Mesendoderm (in vitro differentiated cells): ENCODE measurements at regions not wholly inside any gene's neighbourhood (a gene's known extent, or its start where the extent isn't known, plus 50 kb on each side); places are given as distances from the start of the nearest gene placed in this dataset.

Source experiments
- DNase-seq: peaks from one replicate; pipeline ENCODE4 v3.0.0; 2013
- H2AK5ac ChIP-seq: 2 replicates; pipeline ENCODE4 v1.6.1; 2013; ENCODE audit warnings: low read length, inconsistent platforms
- H2BK120ac ChIP-seq: 2 replicates; pipeline ENCODE4 v1.6.1; 2013; ENCODE audit warnings: low read depth, mild to moderate bottlenecking, low read length, moderate library complexity, mixed read lengths
- H2BK15ac ChIP-seq: replicated peaks from 2 replicates; pipeline ENCODE4 v1.6.1; 2013; ENCODE audit warnings: low read depth, mild to moderate bottlenecking, moderate library complexity
- H2BK5ac ChIP-seq: 2 replicates; pipeline ENCODE4 v1.6.1; 2013; ENCODE audit warnings: low read length, inconsistent platforms
- H3K18ac ChIP-seq: 2 replicates; pipeline ENCODE4 v1.6.1; 2013; ENCODE audit warnings: mild to moderate bottlenecking, low read length, mixed read lengths
- H3K23ac ChIP-seq: one replicate; pipeline ENCODE4 v1.6.1; 2013; ENCODE audit warnings: low read length
- H3K27ac ChIP-seq: 2 replicates; pipeline ENCODE4 v1.5.1; 2013; ENCODE audit warnings: low read depth, mild to moderate bottlenecking, inconsistent platforms, low read length, moderate library complexity
- H3K27me3 ChIP-seq: 2 replicates; pipeline ENCODE4 v1.6.1; 2013; ENCODE audit warnings: low read length, control low read depth, mild to moderate bottlenecking, inconsistent platforms; ENCODE audit not compliant: insufficient read depth, poor library complexity
- H3K36me3 ChIP-seq: 2 replicates; pipeline ENCODE4 v1.6.1; 2013; ENCODE audit warnings: low read length, inconsistent platforms; ENCODE audit not compliant: control insufficient read depth, insufficient read depth
- H3K4ac ChIP-seq: one replicate; pipeline ENCODE4 v1.6.1; 2013; ENCODE audit warnings: low read depth, mild to moderate bottlenecking, low read length, moderate library complexity
- H3K4me1 ChIP-seq: 2 replicates; pipeline ENCODE4 v1.6.1; 2013; ENCODE audit warnings: low read depth, low read length, inconsistent platforms; ENCODE audit not compliant: control insufficient read depth
- H3K4me2 ChIP-seq: 2 replicates; pipeline ENCODE4 v1.6.1; 2013; ENCODE audit warnings: low read length
- H3K4me3 ChIP-seq: 2 replicates; pipeline ENCODE4 v1.5.1; 2013; ENCODE audit warnings: mild to moderate bottlenecking, low read length
- H3K56ac ChIP-seq: one replicate; pipeline ENCODE4 v1.6.1; 2013; ENCODE audit warnings: low read length
- H3K79me1 ChIP-seq: 2 replicates; pipeline ENCODE4 v1.6.1; 2013; ENCODE audit warnings: low read length, inconsistent platforms
- H3K79me2 ChIP-seq: 2 replicates; pipeline ENCODE4 v1.6.1; 2013; ENCODE audit warnings: mild to moderate bottlenecking, low read length; ENCODE audit not compliant: control insufficient read depth, insufficient read depth
- H3K9ac ChIP-seq: 2 replicates; pipeline ENCODE4 v1.6.1; 2013; ENCODE audit warnings: low read length, inconsistent platforms
- H4K5ac ChIP-seq: one replicate; pipeline ENCODE4 v1.6.1; 2013; ENCODE audit warnings: low read length
- H4K8ac ChIP-seq: one replicate; pipeline ENCODE4 v1.6.1; 2013; ENCODE audit warnings: low read depth, mild to moderate bottlenecking, control low read depth, low read length, moderate library complexity
- WGBS: extraction: QIAGEN DNeasy Blood & Tissue Kit; methylation state at CpG from one replicate; pipeline ENCODE4 v1.1.7; 2013; ENCODE audit warnings: low lambda C conversion rate, missing lambda C conversion rate; ENCODE audit not compliant: insufficient coverage; ENCODE audit errors: extremely low coverage; 5-methylcytosine and 5-hydroxymethylcytosine counted together

GRCh38 chr2:56749152-56749752 lies 565.5 kb downstream of the CCDC85A start:
- H2BK15ac ChIP-seq, result no peak overlapping the region
- no peak overlapping the region for H2AK5ac ChIP-seq
- H3K27me3 ChIP-seq, result no peaks in the 10 kb centered on the region
- no peaks in the 10 kb centered on the region for H3K79me1 ChIP-seq
- H3K4ac ChIP-seq, result no peak overlapping the region
- no peaks in the 10 kb centered on the region for H3K79me2 ChIP-seq
- H3K4me1 ChIP-seq, result no peaks in the 10 kb centered on the region
- no peak overlapping the region for H4K5ac ChIP-seq
- H2BK5ac ChIP-seq, result no peak overlapping the region
- no peak overlapping the region for H3K4me2 ChIP-seq
- no peak overlapping the region for H3K27ac ChIP-seq
- no CpG with 5 or more reads among the region's 2 CpGs for WGBS
- no peak overlapping the region for H3K9ac ChIP-seq
- no peak overlapping the region for H4K8ac ChIP-seq
- H3K18ac ChIP-seq, result no peak overlapping the region
- H3K36me3 ChIP-seq, result no peaks in the 10 kb centered on the region
- H3K56ac ChIP-seq, result no peak overlapping the region
- no peak overlapping the region for H2BK120ac ChIP-seq
- no peak overlapping the region for H3K4me3 ChIP-seq
- DNase-seq, result peak; percentile 37
- H3K23ac ChIP-seq, result no peak overlapping the region

DNA sequence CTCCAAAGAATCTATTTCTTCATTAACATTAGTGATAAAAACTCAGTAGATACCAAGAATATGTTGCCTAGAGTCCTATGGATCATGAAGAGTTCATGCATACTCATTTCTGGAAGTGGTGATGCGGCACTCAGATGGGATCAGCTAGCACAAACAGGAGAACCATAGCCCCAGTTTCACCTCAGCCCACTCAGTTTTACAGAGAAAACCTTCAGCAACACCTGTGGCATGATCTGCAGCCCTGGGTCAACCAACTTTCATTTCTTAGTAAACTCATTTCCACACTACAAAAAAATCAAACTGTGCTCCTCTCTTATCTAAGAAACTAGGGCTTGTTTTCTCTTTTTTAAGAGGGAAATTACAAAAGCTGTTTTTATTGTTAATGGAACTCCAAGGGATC lies 569.4 kb downstream of the CCDC85A start:
- Histone ChIP-seq H3K27me3 (no peaks in the 10 kb centered on the region), H3K4me1 (no peaks in the 10 kb centered on the region), H2BK15ac (no peak overlapping the region), H3K27ac (no peak overlapping the region), H3K4me3 (no peak overlapping the region), H3K4ac (no peak overlapping the region), H3K79me2 (no peaks in the 10 kb centered on the region), H4K8ac (no peak overlapping the region), H3K56ac (no peak overlapping the region), H3K79me1 (no peaks in the 10 kb centered on the region), H2BK120ac (no peak overlapping the region), H3K36me3 (no peaks in the 10 kb centered on the region), H4K5ac (no peak overlapping the region), H2BK5ac (no peak overlapping the region), H3K18ac (no peak overlapping the region), H3K4me2 (no peak overlapping the region), H2AK5ac (no peak overlapping the region), H3K23ac (no peak overlapping the region), H3K9ac (no peak overlapping the region)
- no CpG with 5 or more reads among the region's 1 CpG for WGBS
- no peak for DNase-seq

DNA sequence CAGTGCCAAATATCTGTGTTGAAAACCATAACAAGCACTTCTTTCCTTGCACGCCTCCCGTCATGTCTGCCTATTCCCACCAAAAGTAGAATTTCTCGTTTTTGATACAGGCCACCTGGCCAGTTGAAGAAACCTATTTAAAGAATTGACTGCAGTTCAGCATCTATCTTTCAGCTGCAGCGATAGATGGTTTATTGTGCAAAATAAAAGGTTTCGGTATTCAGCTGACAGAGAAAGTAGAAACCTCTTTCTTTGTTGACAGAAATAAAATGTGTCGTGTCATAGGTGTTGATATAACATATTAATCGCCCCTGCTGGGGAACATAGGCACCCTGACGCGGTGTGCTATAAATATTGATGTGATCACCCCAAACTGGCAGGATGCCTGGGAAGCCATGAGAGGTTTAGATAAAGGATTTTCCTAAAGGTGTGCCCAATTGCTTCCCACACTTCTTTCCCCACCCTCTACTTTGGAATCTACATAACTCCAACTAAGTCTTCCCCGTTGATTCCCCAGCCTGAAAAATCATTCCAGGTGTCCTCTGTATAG lies 570.4 kb downstream of the CCDC85A start:
- H2BK15ac ChIP-seq, result no peak overlapping the region
- no peak overlapping the region for H2BK120ac ChIP-seq
- no peak overlapping the region for H4K8ac ChIP-seq

DNA sequence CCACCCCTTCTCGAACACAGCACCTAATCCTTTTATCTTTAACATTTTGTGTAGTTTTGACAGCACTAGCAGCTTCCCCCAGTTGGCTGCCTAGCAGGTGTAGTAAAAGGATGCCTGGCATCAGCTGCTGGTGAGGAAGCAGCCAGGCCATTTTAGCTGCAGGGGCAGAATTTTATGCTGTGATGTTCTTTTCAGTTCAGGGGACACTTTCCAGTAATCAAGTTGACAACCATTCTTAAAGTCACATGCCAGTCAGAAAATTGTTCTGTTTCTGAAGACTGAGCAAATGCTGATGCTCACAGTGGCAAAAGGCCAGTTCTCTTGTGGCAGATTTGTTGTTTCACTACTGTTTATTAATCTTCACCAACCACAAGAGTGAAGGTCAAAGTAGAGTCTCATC lies 570.8 kb downstream of the CCDC85A start:
- Histone ChIP-seq H4K8ac (no peak overlapping the region), H3K27me3 (no peaks in the 10 kb centered on the region), H3K9ac (no peak overlapping the region), H3K36me3 (no peaks in the 10 kb centered on the region), H4K5ac (no peak overlapping the region), H2AK5ac (no peak overlapping the region), H3K18ac (no peak overlapping the region), H3K56ac (no peak overlapping the region), H3K4me3 (no peak overlapping the region), H3K23ac (no peak overlapping the region), H3K27ac (no peak overlapping the region), H3K4ac (no peak overlapping the region), H2BK5ac (no peak overlapping the region), H3K4me2 (no peak overlapping the region), H2BK120ac (no peak overlapping the region), H3K79me1 (no peaks in the 10 kb centered on the region), H2BK15ac (no peak overlapping the region), H3K79me2 (no peaks in the 10 kb centered on the region), H3K4me1 (no peaks in the 10 kb centered on the region)
- no CpG with 5 or more reads among the region's 1 CpG for WGBS
- DNase-seq, result no peak

More for the DNA sequence above, 570.4 kb downstream of the CCDC85A start:
- no peak overlapping the region for H3K23ac ChIP-seq
- H3K4me3 ChIP-seq, result no peak overlapping the region
- H3K79me1 ChIP-seq, result no peaks in the 10 kb centered on the region
- no peaks in the 10 kb centered on the region for H3K79me2 ChIP-seq
- no peak overlapping the region for H4K5ac ChIP-seq
- no peaks in the 10 kb centered on the region for H3K4me1 ChIP-seq
- H3K36me3 ChIP-seq, result no peaks in the 10 kb centered on the region
- no peak overlapping the region for H3K4me2 ChIP-seq
- H3K4ac ChIP-seq, result no peak overlapping the region
- no peak overlapping the region for H3K18ac ChIP-seq
- H3K9ac ChIP-seq, result no peak overlapping the region
- no peaks in the 10 kb centered on the region for H3K27me3 ChIP-seq
- H2AK5ac ChIP-seq, result no peak overlapping the region
- H3K27ac ChIP-seq, result no peak overlapping the region
- DNase-seq, result no peak
- no peak overlapping the region for H2BK5ac ChIP-seq
- no peak overlapping the region for H3K56ac ChIP-seq
- no CpG with 5 or more reads among the region's 10 CpGs for WGBS

GRCh38 chr2:56757884-56758545 lies 574.2 kb downstream of the CCDC85A start:
- Histone ChIP-seq H3K56ac (no peak overlapping the region), H3K27me3 (no peaks in the 10 kb centered on the region), H3K18ac (no peak overlapping the region), H2AK5ac (no peak overlapping the region), H3K4me2 (no peak overlapping the region), H3K36me3 (no peaks in the 10 kb centered on the region), H2BK5ac (no peak overlapping the region), H3K4ac (no peak overlapping the region), H3K23ac (no peak overlapping the region), H4K8ac (no peak overlapping the region), H2BK120ac (no peak overlapping the region), H3K9ac (no peak overlapping the region), H2BK15ac (no peak overlapping the region), H3K79me2 (no peaks in the 10 kb centered on the region), H3K4me3 (no peak overlapping the region), H4K5ac (no peak overlapping the region), H3K4me1 (no peaks in the 10 kb centered on the region), H3K79me1 (no peaks in the 10 kb centered on the region), H3K27ac (no peak overlapping the region)
- DNase-seq, result no peak
- no CpG with 5 or more reads among the region's 2 CpGs for WGBS
